GM12873 (cell line): ENCODE measurements at regions not wholly inside any gene's neighbourhood (a gene's known extent, or its start where the extent isn't known, plus 50 kb on each side); places are given as distances from the start of the nearest gene placed in this dataset.

ENCODE experiments used
- TF ChIP-seq, protein P1 (sequence below): IDR thresholded peaks from 2 replicates; pipeline ENCODE4 v1.5.1; 2012; ENCODE audit warnings: low read depth, mild to moderate bottlenecking, moderate library complexity, low read length, control low read depth; ENCODE audit not compliant: insufficient read depth; ENCODE audit errors: missing control alignments

- TF ChIP-seq, protein P1, sequence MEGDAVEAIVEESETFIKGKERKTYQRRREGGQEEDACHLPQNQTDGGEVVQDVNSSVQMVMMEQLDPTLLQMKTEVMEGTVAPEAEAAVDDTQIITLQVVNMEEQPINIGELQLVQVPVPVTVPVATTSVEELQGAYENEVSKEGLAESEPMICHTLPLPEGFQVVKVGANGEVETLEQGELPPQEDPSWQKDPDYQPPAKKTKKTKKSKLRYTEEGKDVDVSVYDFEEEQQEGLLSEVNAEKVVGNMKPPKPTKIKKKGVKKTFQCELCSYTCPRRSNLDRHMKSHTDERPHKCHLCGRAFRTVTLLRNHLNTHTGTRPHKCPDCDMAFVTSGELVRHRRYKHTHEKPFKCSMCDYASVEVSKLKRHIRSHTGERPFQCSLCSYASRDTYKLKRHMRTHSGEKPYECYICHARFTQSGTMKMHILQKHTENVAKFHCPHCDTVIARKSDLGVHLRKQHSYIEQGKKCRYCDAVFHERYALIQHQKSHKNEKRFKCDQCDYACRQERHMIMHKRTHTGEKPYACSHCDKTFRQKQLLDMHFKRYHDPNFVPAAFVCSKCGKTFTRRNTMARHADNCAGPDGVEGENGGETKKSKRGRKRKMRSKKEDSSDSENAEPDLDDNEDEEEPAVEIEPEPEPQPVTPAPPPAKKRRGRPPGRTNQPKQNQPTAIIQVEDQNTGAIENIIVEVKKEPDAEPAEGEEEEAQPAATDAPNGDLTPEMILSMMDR, result no peak
These were observed 576.2 kb downstream of the CDH8 start for GRCh38 chr16:61460020-61460419.

DNA sequence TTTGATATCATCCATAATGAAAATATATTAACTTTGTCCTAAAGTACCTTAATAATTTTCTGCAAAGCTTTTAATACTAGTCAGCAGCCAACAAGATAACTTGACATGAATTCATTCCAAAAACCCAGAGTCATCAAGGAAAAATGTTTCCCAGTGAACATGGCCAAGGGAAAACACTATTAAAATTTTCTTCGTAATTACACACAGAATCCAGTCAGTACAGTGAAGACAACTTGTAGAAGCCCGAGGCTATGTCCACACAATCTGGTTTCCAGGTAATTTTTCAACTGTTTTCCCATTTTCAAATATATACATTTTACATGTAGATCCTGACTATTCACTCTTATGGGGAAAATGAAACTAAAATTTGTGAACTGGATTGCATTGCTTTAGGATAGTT is 600.9 kb downstream of the CDH8 start:
- TF ChIP-seq, protein P1, result no peak

DNA sequence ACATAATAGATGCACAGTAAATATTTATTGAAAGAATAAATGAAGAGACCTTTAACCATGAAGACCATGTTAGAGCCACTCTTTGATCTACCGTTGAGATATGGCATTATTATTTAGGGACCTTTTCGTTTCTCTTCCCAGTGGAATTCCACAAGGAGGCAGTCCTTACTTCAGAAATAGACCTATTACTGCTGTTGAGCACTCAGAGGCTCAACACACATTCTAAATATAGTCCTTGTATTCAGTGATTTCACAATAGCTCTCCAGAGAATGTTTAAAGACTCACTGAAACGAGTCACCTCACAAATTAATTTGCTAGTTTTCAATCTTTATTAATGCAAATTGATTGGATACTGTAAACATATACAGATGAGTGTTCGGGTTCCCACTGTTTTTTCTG is 603.8 kb downstream of the CDH8 start:
- TF ChIP-seq, protein P1, result no peak

GRCh38 chr16:61421111-61421510 is 615.1 kb downstream of the CDH8 start:
- TF ChIP-seq, protein P1, result no peak

- TF ChIP-seq, protein P1, result no peak
These were observed 616.4 kb downstream of the CDH8 start for GRCh38 chr16:61419791-61420190.

DNA sequence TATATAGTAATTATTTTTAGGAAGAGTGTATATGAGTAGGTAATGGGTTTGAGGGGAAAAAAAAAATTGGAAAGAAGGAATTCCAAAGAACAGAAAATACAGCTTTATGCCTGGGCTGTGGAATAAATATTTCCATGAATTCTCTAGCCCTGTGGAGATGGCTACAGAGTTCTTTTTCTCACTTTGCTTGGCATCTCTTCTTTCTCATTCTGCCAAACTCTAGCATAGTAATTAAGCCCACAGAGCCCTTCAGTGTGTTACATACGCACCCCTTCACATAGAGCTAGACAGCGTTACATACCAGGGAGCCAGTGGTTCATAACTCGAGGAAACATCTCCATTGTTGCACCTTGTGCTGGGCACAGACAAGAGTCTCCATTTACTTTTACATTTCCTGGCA is 621.1 kb downstream of the CDH8 start:
- TF ChIP-seq, protein P1, result no peak

DNA sequence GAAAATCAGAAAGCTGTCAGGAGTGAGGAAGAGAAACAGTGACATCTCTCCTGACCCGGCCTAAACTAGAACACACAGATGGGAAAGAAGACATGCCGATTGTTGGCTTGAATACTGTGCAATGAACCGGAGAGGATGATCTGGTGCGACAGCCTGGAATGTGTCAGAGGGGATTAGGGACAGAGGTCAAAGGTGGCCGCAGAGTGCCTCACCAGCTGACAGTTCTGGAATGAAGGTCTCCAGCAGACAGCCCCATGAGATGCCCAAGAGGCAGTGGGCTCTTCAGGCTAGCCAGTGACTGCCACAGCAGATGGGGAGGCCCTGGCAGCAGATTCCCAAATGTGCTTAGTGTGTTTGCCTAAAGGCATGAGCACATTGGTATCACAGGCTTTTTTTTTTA is 623.2 kb downstream of the CDH8 start:
- TF ChIP-seq, protein P1, result no peak
